ENCODE measurements at regions not wholly inside any gene's neighbourhood (a gene's known extent, or its start where the extent isn't known, plus 50 kb on each side); places are given as distances from the start of the nearest gene placed in this dataset.
"Not testable (repeated sequence)": the region's sequence is repeated elsewhere in the genome, so short reads cannot be mapped to it uniquely, and the experiment has no call there.

DNA sequence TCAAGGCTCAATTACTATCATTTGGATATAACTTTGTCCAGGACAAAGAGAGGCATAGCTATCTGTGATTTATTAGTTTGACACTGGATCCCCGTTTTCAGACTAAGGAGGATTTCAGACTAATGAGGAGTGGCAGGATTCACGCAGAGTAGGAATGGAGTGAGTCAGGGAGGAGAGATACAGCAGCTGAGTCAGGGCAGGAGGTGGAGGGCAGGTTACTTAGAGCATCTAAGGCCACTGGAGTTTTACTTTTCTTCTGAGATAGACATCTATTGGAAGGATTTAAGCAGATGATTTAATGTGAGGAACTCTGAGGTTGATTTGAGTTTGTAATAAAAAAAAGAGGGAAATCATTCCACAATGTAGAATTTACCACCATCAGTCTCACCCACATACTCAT, 110.6 kb downstream of the RPIA start:
- not testable (repeated sequence) for FAIRE-seq

DNA sequence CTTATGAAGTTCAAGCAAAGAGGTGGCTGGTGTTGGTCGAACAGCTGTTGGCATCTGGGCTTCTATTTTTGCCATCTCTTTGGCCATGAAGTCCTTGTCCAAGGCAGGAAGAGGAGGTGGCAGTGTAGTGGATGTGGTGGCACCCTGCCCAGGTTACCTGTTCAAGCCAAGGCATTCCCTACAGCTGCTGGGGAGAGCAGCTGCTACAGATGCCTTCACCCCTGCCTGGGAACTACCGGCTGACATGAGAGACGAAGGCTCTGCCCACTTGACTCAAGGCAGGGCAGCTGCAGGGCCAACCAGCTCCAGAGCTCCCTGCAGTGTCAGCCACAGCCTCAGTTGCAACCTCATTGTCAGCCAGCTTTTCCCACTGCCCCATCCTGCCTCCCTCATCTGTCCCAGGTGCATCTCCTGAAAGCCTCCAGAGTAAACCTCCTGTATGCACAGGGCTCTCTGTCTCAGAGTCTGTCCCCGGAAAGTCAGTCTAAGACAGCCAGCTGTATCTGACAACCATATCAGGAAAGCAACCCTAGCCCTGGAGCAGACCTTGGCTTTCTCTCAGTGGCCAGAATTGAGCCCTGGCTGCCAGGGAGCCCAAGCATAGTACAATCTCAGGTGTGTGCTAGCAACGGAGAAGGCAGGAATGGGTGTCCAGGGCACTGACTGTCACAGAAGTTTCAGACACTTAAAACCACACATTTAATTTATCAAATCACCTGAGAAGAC, 115.9 kb downstream of the RPIA start:
- FAIRE-seq = no peak

- FAIRE-seq = no peak
Observed at GRCh38 chr2:88808083-88808482, 116.6 kb downstream of the RPIA start.

- no peak for FAIRE-seq
Observed at GRCh38 chr2:88808652-88809051, 117.2 kb downstream of the RPIA start.

DNA sequence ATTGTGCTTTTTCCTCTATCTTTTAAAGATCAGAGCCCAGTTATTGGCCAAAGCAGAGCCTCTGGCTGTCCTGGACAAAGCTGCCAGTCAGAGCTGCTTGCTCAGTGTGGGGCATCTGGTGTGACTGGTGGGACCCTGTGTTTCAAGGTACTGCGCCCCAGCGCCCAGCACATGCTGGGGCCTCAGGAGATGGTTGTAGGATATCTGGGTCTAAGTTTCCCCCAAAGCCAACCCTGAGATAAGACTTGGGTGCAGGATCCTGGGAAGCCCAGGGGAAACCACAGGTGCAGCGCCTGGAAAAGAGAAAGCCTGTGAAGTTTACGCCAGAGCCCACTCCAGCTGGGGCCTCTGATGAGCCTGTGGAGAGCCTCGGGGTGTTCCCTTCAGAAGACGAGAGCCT, 117.7 kb downstream of the RPIA start:
- FAIRE-seq = no peak

GRCh38 chr2:88810017-88810416, 118.5 kb downstream of the RPIA start:
- FAIRE-seq = no peak

GRCh38 chr2:88810488-88810887, 119.0 kb downstream of the RPIA start:
- FAIRE-seq = no peak

DNA sequence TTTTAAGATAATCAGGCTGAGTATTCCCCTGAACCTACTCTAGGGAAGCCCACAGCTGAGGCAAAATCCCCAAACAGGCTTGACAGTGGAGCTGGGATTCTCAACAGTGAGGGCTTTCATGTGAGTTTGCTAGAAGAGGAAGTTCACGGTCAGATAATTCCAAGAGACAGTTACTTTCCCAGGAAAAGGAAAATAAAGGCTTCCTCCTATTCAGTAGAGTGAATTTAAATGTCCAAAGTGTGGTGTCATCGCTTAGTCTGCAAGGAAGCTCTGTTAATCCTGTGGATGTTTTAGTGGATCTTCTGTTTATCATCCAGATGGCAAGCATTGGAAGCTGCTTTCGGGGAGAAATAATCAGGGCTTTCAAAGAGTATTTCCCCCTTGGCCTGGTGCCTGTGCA, 119.8 kb downstream of the RPIA start:
- no peak for FAIRE-seq

GRCh38 chr2:88811681-88812080, 120.2 kb downstream of the RPIA start:
- no peak for FAIRE-seq

DNA sequence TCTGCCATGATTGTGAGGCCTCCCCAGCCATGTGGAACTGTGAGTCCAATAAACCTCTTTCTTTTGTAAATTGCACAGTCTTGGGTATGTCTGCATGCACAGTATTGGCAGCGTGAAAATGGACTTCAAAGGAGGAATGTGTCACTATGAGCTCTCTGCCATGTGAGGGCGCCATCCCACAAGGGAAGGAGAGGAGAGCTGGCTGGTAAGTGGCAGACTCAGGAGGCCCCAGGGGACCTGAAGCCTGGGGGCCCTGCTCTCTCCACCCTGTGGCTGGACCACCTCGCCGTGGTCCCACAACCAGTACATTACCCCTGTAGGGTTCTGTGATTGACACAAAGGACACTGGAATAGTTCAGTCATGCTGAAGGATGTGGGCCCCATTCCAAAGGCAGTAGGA, 122.1 kb downstream of the RPIA start:
- FAIRE-seq = no peak

DNA sequence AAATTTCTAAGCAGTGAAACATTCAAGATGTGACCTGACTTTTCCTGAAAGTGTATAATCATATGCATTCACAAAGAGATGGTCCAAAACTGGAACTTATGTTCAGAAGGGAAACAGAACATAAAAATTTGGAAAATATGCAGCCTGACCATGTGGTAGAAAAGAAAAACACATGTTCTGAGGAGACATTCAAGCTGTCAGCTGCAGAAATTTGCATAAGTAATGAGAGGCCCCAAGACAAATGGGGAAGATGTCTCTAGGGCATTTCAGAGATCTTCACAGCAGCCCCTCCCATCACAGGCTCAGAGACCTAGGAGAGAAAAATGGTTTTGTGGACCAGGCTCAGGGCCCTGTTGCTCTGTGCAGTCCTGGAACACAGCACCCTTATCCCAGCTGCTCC, 123.8 kb downstream of the RPIA start:
- FAIRE-seq = no peak

- no peak for FAIRE-seq
Observed at GRCh38 chr2:88815697-88816096, 124.2 kb downstream of the RPIA start.

DNA sequence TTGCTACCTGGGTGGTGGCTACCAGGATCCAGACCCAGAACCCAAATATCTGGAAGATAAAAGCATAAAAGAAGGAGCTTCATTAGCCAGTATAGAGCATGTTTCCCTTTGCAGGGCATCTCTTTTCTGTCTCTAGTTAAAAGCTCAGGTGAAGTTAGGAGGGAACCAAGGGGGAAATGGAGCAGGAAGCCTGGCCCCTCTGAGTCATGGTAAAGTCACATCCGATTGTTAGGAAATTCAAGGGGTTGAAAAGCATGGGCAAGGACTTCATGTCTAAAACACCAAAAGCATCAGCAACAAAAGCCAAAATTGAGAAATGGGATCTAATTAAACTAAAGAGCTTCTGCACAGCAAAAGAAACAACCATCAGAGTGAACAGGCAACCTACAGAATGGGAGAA, 126.9 kb downstream of the RPIA start:
- no peak for FAIRE-seq

DNA sequence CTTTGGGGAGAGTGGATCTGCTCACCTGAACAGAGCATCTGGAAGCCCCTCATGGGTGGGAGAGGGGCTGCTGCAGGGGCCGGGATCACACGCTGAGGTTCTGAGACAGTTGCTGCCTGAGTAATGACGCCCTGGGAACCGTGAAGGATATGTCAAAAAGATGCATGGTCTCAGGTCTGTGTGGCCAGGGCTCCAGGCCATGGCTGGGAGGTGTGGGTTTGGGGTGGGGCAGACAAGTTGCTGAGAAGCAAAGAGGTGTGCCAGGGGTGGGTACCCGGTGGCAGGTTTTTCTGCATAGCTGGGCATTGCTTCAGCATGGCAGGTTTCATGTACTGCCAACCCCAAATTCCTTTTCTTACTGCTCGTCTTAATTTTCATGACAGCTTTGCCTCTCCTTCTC, 133.5 kb downstream of the RPIA start:
- FAIRE-seq = no peak

- no peak for FAIRE-seq
Observed at GRCh38 chr2:88826399-88826798, 134.9 kb downstream of the RPIA start.

- no peak for FAIRE-seq
Observed at GRCh38 chr2:88827821-88828220, 136.3 kb downstream of the RPIA start.

GRCh38 chr2:88828397-88829137, 137.1 kb downstream of the RPIA start:
- FAIRE-seq = no peak

DNA sequence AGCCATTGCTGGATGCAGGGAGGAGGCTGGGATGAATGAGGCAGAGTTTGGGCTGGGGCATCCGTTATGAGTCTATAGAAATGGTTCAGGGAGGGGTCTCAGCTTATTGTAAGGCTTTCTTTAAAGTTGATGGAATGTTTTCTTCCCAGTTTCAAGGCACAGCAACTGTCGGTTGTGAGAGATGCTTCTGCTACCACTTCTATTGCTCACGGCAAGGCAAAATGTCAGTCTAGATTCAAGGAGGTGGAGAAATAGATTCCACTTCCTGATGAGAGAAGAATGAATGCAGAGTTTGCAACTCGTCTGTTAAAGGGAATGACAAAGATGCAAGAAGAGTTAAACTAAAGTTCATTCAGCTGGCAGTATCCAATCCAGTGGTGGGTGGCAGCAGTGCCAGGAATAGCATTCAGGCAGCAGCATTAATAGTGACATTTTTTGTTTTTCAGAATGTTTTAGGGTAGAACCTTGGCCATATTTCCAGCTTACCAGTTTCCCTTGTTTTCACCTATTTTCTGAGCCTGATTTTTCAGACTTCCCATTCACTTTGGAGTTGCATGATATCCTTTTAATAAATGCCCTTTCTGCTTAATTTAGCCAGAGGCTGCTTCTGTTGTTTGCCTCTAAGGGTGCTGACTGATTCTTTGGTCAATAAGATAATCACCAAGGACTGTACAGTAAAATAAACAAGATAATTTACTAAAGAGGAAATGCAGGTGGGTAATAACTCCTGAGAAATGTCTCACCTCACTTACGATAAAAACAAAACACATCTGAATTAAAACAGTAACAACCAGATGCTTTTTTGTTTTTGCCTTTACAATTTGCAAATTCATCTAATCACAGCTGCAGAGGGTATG, 138.4 kb downstream of the RPIA start:
- FAIRE-seq = no peak

DNA sequence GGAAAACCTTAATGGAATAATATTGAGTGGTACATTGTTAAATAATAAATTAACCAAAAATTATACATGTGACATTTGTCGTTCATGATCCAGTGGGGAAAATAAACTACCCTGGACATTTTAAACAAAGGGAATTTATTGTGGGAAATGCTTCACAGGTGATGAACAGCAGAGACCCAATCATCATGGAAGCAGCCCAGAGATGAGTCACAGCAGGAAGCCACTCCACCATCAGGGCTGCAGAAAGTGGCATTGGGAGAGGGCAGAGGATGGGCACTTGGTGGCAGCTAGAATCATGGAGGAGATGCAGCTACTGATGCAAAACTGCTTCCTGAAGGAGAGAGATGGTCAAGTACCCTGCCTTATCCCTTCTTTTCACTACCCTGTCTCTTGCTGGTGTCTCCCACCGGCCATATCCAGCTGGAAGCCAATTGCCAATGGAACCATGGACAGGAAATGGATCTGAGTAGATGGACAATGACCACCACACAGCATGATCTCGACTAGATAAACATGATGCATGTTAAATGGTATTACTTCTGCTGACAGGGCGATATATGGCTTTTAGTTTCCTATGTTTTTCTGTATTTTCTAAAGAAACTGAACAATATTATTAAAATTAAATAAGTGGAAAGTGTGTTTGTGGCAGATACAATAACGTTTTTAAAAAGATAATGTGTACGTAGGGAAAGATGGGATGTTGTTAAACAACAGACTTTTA, 139.8 kb downstream of the RPIA start:
- no peak for FAIRE-seq

DNA sequence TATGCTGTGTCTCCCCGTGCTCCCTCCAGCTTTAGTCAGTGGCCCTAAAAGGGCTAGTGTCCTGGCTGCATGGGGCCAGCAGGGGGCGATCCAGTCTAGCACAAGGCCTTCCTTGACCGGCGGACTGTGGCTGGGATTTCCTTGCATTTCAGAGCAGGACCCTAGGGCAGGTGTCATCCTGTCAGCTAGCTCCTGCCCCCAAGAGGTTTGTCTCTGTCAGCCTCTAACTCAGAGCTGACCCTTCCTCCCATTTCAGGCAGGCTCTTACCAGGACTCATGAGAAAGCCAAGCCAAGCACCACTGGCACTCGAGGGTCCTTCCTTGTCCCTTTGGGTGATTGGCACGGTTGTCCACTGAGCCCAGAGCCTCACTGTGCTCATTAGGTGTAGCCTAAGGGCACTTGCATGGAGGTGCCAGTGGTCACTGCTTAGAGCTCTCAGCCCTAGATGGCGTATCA, 140.3 kb downstream of the RPIA start:
- no peak for FAIRE-seq

DNA sequence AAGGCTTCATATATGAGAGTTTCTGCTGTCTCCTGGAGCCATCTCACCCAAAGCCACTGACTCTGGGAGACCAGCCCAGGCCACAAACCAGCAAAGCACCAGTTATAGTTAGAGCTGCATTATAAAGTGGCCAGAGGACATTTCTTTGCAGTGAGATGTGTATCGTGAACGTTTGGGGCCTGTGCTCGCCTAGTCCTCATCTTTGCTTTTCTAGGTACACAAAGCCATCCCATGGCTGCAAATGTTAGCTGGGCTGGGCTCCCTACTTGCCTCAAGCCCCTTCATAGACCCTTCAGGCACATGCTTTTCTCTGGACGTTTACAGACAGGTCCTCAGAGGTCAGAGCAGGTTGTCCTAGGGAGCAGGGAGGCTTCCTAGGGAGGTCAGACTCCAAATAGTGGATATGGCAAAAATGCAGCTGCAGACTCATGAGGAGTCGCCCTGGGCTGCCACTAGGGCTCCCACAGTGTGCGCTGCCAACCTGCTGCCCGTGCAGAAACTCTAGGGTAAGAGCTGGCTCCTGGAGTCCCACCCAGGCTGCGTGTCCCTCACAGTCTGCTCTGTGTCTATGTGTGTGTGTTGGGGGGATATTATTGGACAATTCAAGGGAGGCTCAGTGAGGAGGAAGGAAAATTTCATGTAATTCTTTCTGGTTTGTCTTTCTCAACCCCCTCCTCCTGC, 141.0 kb downstream of the RPIA start:
- no peak for FAIRE-seq

DNA sequence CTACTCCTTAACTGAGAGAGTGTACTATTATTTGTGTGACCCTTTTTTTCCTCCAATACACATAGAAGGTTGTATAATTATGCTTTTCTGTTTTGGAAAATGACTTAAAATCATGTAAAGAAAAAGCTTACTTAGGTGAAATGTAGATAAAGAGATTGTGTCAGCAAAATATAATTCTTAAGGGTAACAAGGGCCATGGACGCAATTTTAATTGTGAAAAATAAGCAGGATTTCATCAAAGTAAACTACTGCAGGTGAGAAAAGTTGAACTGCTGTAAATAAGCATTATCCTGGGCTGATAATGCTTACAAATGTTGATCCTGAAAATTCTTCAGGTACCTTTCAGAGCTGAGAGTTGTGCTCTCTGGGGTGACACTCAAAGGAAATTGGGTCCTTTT, 141.5 kb downstream of the RPIA start:
- no peak for FAIRE-seq
